Vagina (tissue), 2 donors: ENCODE measurements at regions not wholly inside any gene's neighbourhood (a gene's known extent, or its start where the extent isn't known, plus 50 kb on each side); places are given as distances from the start of the nearest gene placed in this dataset.

Experiments
- POLR2AphosphoS5 ChIP-seq, 2 donors: sonication (generic); formaldehyde crosslinking; IDR thresholded peaks; one replicate each; pipeline ENCODE4 v1.9.0; 2017; ENCODE audit warnings: antibody characterized with exemption in 2 of 2, mild to moderate bottlenecking in 2 of 2, low read depth in 1 of 2; ENCODE audit not compliant: insufficient read depth in 1 of 2
- TF ChIP-seq, protein P1 (sequence below), 3 experiments: fragments of 450-650 bp in 2 of 3; fragments of 200-600 bp in 1 of 3; sonication (generic) in 1 of 3; IDR thresholded peaks; one replicate each; pipeline ENCODE4 v1.5.1; 2017 to 2019; ENCODE audit warnings: antibody characterized with exemption in 3 of 3, mild to moderate bottlenecking in 2 of 3, moderate library complexity in 2 of 3

DNA sequence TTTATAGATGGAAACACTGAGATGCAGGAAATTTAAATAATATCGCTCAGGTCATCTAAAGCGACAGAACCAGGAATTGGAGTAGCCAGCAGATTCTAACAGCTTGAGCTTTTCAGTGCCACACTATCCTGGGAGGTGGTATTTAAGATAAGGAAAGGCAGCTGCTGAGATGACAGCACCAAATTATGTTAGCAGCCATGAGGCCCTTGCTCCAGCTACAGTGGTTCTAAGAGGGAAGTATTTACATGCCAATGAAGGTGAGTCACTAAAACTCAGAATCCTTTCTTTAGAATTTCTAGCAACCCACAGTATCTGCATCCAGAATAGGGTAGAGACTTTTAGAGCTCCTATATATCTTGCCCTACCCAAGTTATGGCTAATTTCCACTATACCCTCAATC lies 127.0 kb upstream of the VLDLR start:
- TF ChIP-seq, protein P1, sequence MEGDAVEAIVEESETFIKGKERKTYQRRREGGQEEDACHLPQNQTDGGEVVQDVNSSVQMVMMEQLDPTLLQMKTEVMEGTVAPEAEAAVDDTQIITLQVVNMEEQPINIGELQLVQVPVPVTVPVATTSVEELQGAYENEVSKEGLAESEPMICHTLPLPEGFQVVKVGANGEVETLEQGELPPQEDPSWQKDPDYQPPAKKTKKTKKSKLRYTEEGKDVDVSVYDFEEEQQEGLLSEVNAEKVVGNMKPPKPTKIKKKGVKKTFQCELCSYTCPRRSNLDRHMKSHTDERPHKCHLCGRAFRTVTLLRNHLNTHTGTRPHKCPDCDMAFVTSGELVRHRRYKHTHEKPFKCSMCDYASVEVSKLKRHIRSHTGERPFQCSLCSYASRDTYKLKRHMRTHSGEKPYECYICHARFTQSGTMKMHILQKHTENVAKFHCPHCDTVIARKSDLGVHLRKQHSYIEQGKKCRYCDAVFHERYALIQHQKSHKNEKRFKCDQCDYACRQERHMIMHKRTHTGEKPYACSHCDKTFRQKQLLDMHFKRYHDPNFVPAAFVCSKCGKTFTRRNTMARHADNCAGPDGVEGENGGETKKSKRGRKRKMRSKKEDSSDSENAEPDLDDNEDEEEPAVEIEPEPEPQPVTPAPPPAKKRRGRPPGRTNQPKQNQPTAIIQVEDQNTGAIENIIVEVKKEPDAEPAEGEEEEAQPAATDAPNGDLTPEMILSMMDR (IDR thresholded peaks at IDR 0.05), result no peak
- no peak for TF ChIP-seq POLR2AphosphoS5 (IDR thresholded peaks at IDR 0.05; ENCODE audit: insufficient read depth in 1 of 2, low read depth in 1 of 2)
